Right hindlimb (tissue), 1 donor: ENCODE measurements at regions not wholly inside any gene's neighbourhood (a gene's known extent, or its start where the extent isn't known, plus 50 kb on each side); places are given as distances from the start of the nearest gene placed in this dataset.
"Not testable (repeated sequence)": the region's sequence is repeated elsewhere in the genome, so short reads cannot be mapped to it uniquely, and the experiment has no call there.

Source experiments
- DNase-seq: peaks from one replicate; pipeline ENCODE4 v3.0.0-alpha.2; 2018

GRCh38 chr12:18849761-18850160 lies 111.8 kb downstream of the CAPZA3 start:
- no peak for DNase-seq

GRCh38 chr12:18850752-18851151 lies 112.8 kb downstream of the CAPZA3 start:
- no peak for DNase-seq

GRCh38 chr12:18851271-18851670 lies 113.4 kb downstream of the CAPZA3 start:
- DNase-seq = no peak

GRCh38 chr12:18853570-18854366 lies 115.8 kb downstream of the CAPZA3 start:
- no peak for DNase-seq

GRCh38 chr12:18857656-18858055 lies 119.7 kb downstream of the CAPZA3 start:
- DNase-seq = no peak

GRCh38 chr12:18859400-18859799 lies 121.5 kb downstream of the CAPZA3 start:
- no peak for DNase-seq

GRCh38 chr12:18861287-18861858 lies 123.5 kb downstream of the CAPZA3 start:
- DNase-seq = no peak

- DNase-seq = no peak
Observed at GRCh38 chr12:18863769-18864500, 126.0 kb downstream of the CAPZA3 start.

GRCh38 chr12:18864900-18865561 lies 127.1 kb downstream of the CAPZA3 start:
- no peak for DNase-seq

- DNase-seq = no peak
Observed at GRCh38 chr12:18868717-18869116, 130.8 kb downstream of the CAPZA3 start.

GRCh38 chr12:18872770-18873169 lies 134.9 kb downstream of the CAPZA3 start:
- DNase-seq = no peak

- no peak for DNase-seq
Observed at GRCh38 chr12:18878676-18879180, 140.8 kb downstream of the CAPZA3 start.

- no peak for DNase-seq
Observed at GRCh38 chr12:18882690-18883089, 144.8 kb downstream of the CAPZA3 start.

- DNase-seq = no peak
Observed at GRCh38 chr12:18886962-18887361, 149.0 kb downstream of the CAPZA3 start.

GRCh38 chr12:18887368-18887767 lies 149.4 kb downstream of the CAPZA3 start:
- no peak for DNase-seq

GRCh38 chr12:18888047-18888446 lies 150.1 kb downstream of the CAPZA3 start:
- no peak for DNase-seq

GRCh38 chr12:18890621-18891020 lies 152.7 kb downstream of the CAPZA3 start:
- not testable (repeated sequence) for DNase-seq

GRCh38 chr12:18895540-18895939 lies 157.6 kb downstream of the CAPZA3 start:
- no peak for DNase-seq

- DNase-seq = no peak
Observed at GRCh38 chr12:18895946-18896345, 158.0 kb downstream of the CAPZA3 start.

- DNase-seq = no peak
Observed at GRCh38 chr12:18897823-18898222, 159.9 kb downstream of the CAPZA3 start.

GRCh38 chr12:18898470-18898869 lies 160.6 kb downstream of the CAPZA3 start:
- DNase-seq = no peak

- DNase-seq = no peak
Observed at GRCh38 chr12:18899162-18899561, 161.2 kb downstream of the CAPZA3 start.

- no peak for DNase-seq
Observed at GRCh38 chr12:18899678-18900317, 161.9 kb downstream of the CAPZA3 start.
